Brain microvascular endothelial cell (primary cell): ENCODE measurements at regions not wholly inside any gene's neighbourhood (a gene's known extent, or its start where the extent isn't known, plus 50 kb on each side); places are given as distances from the start of the nearest gene placed in this dataset.

Experiments used
- DNase-seq: peaks from one replicate; pipeline ENCODE4 v3.0.0-alpha.2; 2020
- H3K27ac ChIP-seq: fragments of 250-450 bp; sonication (Bioruptor Pico); 2 replicates; pipeline ENCODE4 v1.5.1; 2020; ENCODE audit warnings: mild to moderate bottlenecking, moderate library complexity
- H3K27me3 ChIP-seq: fragments of 250-450 bp; sonication (Bioruptor Pico); replicated peaks from 2 replicates; pipeline ENCODE4 v1.5.1; 2020; ENCODE audit warnings: mild to moderate bottlenecking
- H3K36me3 ChIP-seq: fragments of 250-450 bp; sonication (Bioruptor Pico); replicated peaks from 2 replicates; pipeline ENCODE4 v1.5.1; 2020; ENCODE audit warnings: mild to moderate bottlenecking
- H3K4me3 ChIP-seq: 2 replicates; pipeline ENCODE4 v1.5.1; 2011; ENCODE audit warnings: low read depth, mild to moderate bottlenecking, control low read depth, low read length, moderate library complexity
- in situ Hi-C: cut with HindIII; loops from 2 replicates; pipeline ENCODE4 v1.10.0; 2017; ENCODE audit warnings: low sequenced_read_pairs, low pct_ligation_motif_present
- TF ChIP-seq, protein P1 (sequence below): IDR thresholded peaks from 2 replicates; pipeline ENCODE4 v1.5.1; 2011; ENCODE audit warnings: low read depth, mild to moderate bottlenecking, moderate library complexity, low read length, control low read depth, inconsistent platforms; ENCODE audit errors: missing control alignments

DNA sequence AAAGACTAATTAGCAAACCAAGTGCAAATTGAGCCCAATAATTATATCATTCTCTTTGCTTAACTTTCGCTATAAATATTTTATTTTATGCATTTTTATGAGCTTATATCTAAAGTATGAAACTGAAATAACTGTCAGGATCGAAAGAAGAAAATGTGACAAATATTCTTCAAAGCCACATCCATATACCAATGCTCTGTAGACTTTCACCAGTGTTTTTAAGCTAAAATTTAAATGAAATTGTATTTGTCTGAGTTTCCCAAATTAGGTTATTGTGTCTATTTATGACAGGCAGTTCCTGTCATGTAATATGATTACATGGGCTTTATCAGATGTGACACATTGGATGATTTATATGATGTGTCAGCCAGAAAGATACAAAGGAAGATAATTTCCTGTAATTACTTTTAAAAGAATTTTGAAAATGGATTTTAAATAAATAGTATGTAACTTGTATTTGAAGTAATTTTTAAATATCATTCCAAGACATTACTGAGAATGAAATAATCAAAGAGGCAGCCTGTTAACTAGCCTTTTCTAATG is 317.9 kb upstream of the KLF6 start:
- Histone ChIP-seq H3K4me3 (no peak overlapping the region), H3K27ac (no peak overlapping the region), H3K36me3 (no peaks in the 10 kb centered on the region), H3K27me3 (no peaks in the 10 kb centered on the region)
- in situ Hi-C loops: no loop called here
- DNase-seq: no peak
- TF ChIP-seq, protein P1, sequence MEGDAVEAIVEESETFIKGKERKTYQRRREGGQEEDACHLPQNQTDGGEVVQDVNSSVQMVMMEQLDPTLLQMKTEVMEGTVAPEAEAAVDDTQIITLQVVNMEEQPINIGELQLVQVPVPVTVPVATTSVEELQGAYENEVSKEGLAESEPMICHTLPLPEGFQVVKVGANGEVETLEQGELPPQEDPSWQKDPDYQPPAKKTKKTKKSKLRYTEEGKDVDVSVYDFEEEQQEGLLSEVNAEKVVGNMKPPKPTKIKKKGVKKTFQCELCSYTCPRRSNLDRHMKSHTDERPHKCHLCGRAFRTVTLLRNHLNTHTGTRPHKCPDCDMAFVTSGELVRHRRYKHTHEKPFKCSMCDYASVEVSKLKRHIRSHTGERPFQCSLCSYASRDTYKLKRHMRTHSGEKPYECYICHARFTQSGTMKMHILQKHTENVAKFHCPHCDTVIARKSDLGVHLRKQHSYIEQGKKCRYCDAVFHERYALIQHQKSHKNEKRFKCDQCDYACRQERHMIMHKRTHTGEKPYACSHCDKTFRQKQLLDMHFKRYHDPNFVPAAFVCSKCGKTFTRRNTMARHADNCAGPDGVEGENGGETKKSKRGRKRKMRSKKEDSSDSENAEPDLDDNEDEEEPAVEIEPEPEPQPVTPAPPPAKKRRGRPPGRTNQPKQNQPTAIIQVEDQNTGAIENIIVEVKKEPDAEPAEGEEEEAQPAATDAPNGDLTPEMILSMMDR: no peak

DNA sequence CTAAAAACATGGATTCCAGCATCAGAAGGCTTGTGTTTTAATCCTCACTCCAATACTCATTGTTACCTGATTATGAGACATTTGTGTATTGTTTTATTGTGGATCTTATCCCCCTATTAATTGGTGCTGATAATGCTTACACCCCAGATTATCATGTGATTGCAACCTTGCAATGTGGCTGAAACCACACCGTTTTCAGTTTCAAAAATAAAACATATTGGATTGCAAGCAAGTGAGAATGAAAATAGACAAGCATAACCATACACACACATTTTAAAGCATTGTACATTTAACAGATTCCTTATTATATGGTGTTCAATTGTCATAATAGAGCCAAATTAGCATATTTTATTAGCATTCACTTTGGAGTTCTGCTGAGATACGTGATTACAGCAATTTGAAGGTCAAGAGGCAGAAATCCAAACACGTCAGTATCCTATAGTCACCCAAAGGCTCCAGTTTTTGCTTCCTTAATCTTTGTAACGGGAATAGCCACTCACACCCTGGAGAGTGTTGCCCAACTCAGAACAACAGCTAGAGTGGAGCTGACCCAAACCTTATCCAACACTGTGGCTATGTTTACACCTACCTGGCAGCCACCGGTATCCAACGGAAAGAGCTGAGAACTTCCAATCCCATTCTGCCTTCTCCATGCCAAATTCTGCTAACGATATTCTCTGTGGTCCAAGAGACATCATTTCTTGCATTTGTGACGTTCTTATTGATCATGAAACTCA is 317.1 kb upstream of the KLF6 start:
- in situ Hi-C loops: no loop called here
- Histone ChIP-seq H3K27ac (no peak overlapping the region), H3K27me3 (no peaks in the 10 kb centered on the region), H3K4me3 (no peak overlapping the region), H3K36me3 (no peaks in the 10 kb centered on the region)
- TF ChIP-seq, protein P1: no peak
- DNase-seq: no peak

DNA sequence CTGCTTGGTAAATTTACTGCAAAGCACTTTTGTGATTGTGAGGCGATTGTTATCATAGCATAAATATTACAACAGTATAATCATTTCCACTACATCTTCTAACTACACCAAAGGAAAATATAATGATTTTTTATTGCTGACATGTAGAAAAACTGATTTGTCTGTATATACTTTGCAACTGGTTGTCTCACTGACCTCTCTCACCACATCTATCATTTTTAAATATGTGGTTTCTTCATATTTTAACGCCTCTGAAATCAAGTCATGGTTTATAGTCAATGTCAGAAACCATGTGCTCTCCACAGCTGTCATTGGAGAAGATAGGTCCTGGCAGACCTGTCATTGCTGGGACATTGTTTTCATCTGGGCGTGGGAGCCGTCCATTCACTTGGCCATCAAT is 315.4 kb upstream of the KLF6 start:
- Histone ChIP-seq H3K4me3 (no peak overlapping the region), H3K27me3 (no peaks in the 10 kb centered on the region), H3K36me3 (no peaks in the 10 kb centered on the region), H3K27ac (no peak overlapping the region)
- DNase-seq: no peak
- TF ChIP-seq, protein P1: no peak
- in situ Hi-C loops: no loop called here

DNA sequence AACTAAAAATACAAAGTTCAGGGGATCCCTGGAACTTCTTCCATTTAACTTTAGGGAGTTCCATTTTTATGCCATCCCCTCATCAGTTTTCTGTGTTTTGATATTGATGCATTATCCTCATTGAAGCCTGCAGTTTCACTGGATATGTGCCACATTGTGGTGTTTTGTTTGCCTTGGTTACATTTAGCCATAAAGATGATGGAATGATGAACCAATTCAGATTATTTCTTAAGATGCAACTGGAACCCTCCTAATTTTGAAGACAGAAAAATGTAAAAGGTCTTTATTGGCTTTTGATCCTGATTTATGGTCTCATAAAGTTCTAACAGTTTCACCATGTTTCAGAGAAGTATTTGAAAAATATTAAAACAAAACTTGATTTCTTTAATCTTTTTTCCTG is 314.2 kb upstream of the KLF6 start:
- Histone ChIP-seq H3K27ac (no peak overlapping the region), H3K4me3 (no peak overlapping the region), H3K27me3 (no peaks in the 10 kb centered on the region), H3K36me3 (no peaks in the 10 kb centered on the region)
- TF ChIP-seq, protein P1: no peak
- DNase-seq: no peak
- in situ Hi-C loops: no loop called here

DNA sequence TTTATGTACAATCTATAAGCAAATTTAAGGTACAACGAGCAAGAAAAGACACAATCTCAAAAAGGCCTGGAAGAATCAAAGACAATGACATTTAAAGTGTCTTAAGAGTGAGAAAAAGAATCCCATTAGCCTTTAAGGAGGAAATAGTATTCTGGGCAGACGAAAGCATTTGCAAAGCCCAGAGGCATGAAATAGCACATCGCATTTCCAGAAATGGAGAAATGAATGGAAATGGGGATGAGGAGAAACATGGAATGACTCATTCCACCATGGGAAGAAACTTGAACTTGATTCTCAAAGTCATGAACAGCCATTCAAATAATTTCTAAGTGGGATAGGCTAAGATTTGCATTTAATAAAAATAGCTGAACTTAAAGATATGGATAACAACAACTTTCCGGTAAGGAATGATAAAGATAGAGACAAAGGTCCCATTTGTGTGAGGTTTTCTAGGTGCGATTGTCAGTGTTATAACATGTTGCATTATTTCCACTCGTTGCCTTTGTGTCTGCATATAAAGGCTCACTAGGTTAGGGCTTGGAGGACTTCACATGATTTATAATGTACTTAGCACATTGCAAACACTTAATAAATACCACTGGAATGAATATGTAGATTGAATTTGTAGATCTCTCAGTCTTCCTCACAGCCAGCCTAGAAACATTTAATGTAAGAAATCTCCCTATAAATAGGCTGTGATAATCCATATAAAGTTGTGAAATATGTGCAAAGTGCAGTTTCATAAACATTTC is 310.3 kb upstream of the KLF6 start:
- Histone ChIP-seq H3K27me3 (no peaks in the 10 kb centered on the region), H3K4me3 (no peak overlapping the region), H3K36me3 (no peaks in the 10 kb centered on the region), H3K27ac (no peak overlapping the region)
- DNase-seq: no peak
- TF ChIP-seq, protein P1: no peak
- in situ Hi-C loops: no loop called here
